H9 (cell line): ENCODE measurements at regions not wholly inside any gene's neighbourhood (a gene's known extent, or its start where the extent isn't known, plus 50 kb on each side); places are given as distances from the start of the nearest gene placed in this dataset.

Source experiments
- DNase-seq: peaks from one replicate; pipeline ENCODE4 v3.0.0-alpha.2; 2017
- H2AFZ ChIP-seq: one replicate; pipeline ENCODE4 v1.6.1; 2013; ENCODE audit warnings: mild to moderate bottlenecking, low read length, control low read depth, moderate library complexity
- H2AK5ac ChIP-seq: 2 replicates; pipeline ENCODE4 v1.6.1; 2013; ENCODE audit warnings: low read length, control low read depth, mixed read lengths; ENCODE audit not compliant: insufficient read length
- H2BK120ac ChIP-seq: one replicate; pipeline ENCODE4 v1.6.1; 2013; ENCODE audit warnings: low read depth, mild to moderate bottlenecking, low read length, control low read depth, inconsistent platforms; ENCODE audit not compliant: poor library complexity, severe bottlenecking
- H2BK12ac ChIP-seq: 2 replicates; pipeline ENCODE4 v1.6.1; 2013; ENCODE audit warnings: low read length, control low read depth, mixed read lengths, low read depth; ENCODE audit not compliant: insufficient read length
- H2BK15ac ChIP-seq: 2 replicates; pipeline ENCODE4 v1.6.1; 2013; ENCODE audit warnings: low read depth, low read length, control low read depth
- H2BK20ac ChIP-seq: one replicate; pipeline ENCODE4 v1.6.1; 2013; ENCODE audit warnings: low read depth, mild to moderate bottlenecking, low read length, control low read depth, inconsistent platforms; ENCODE audit not compliant: poor library complexity, severe bottlenecking
- H2BK5ac ChIP-seq: 2 replicates; pipeline ENCODE4 v1.6.1; 2013; ENCODE audit warnings: low read length, control low read depth, mixed read lengths; ENCODE audit not compliant: insufficient read length
- H3K14ac ChIP-seq: 2 replicates; pipeline ENCODE4 v1.6.1; 2013; ENCODE audit warnings: low read length, control low read depth; ENCODE audit not compliant: insufficient read depth
- H3K18ac ChIP-seq: 2 replicates; pipeline ENCODE4 v1.6.1; 2013; ENCODE audit warnings: low read depth, mild to moderate bottlenecking, mixed read lengths, low read length, control low read depth; ENCODE audit not compliant: insufficient read length
- H3K23ac ChIP-seq: 2 replicates; pipeline ENCODE4 v1.6.1; 2013; ENCODE audit warnings: low read length, control low read depth, mixed read lengths, low read depth; ENCODE audit not compliant: insufficient read length
- H3K23me2 ChIP-seq: 2 replicates; pipeline ENCODE4 v1.6.1; 2013; ENCODE audit warnings: low read depth, mild to moderate bottlenecking, mixed read lengths, low read length, control low read depth; ENCODE audit not compliant: insufficient read length, poor library complexity, severe bottlenecking
- H3K27ac ChIP-seq: 2 replicates; pipeline ENCODE4 v1.5.1; 2013; ENCODE audit warnings: low read length, control low read depth, mixed read lengths, low read depth; ENCODE audit not compliant: insufficient read length
- H3K27me3 ChIP-seq: 2 replicates; pipeline ENCODE4 v1.6.1; 2013; ENCODE audit warnings: low read length, control low read depth, inconsistent platforms; ENCODE audit not compliant: insufficient read depth
- H3K4ac ChIP-seq: 2 replicates; pipeline ENCODE4 v1.6.1; 2013; ENCODE audit warnings: low read depth, mild to moderate bottlenecking, control low read depth, inconsistent platforms, low read length, moderate library complexity
- H3K4me1 ChIP-seq: 2 replicates; pipeline ENCODE4 v1.6.1; 2013; ENCODE audit warnings: low read length, control low read depth, inconsistent platforms; ENCODE audit not compliant: insufficient read depth
- H3K4me2 ChIP-seq: 2 replicates; pipeline ENCODE4 v1.6.1; 2013; ENCODE audit warnings: low read length, control low read depth, mixed read lengths; ENCODE audit not compliant: insufficient read length, insufficient read depth
- H3K56ac ChIP-seq: 2 replicates; pipeline ENCODE4 v1.6.1; 2013; ENCODE audit warnings: low read depth, mild to moderate bottlenecking, mixed read lengths, low read length, control low read depth; ENCODE audit not compliant: insufficient read length
- H3K79me1 ChIP-seq: 2 replicates; pipeline ENCODE4 v1.6.1; 2013; ENCODE audit warnings: low read depth, mild to moderate bottlenecking, moderate library complexity, low read length, control low read depth, inconsistent platforms; ENCODE audit not compliant: insufficient read depth, poor library complexity, severe bottlenecking
- H3K79me2 ChIP-seq: 2 replicates; pipeline ENCODE4 v1.6.1; 2013; ENCODE audit warnings: low read length, control low read depth, inconsistent platforms; ENCODE audit not compliant: insufficient read depth
- H3K9ac ChIP-seq: 2 replicates; pipeline ENCODE4 v1.6.1; 2013; ENCODE audit warnings: low read length, control low read depth, mixed read lengths; ENCODE audit not compliant: insufficient read length; ENCODE audit errors: extremely low read depth
- H3K9me3 ChIP-seq: one replicate; pipeline ENCODE4 v1.6.1; 2013; ENCODE audit warnings: low read depth, low read length, inconsistent platforms; ENCODE audit not compliant: control insufficient read depth
- H3T11ph ChIP-seq: one replicate; pipeline ENCODE4 v1.6.1; 2013; ENCODE audit warnings: mild to moderate bottlenecking, low read length, control low read depth, inconsistent platforms
- H4K20me1 ChIP-seq: one replicate; pipeline ENCODE4 v1.6.1; 2013; ENCODE audit not compliant: control insufficient read depth, insufficient read length, insufficient read depth
- H4K5ac ChIP-seq: 2 replicates; pipeline ENCODE4 v1.6.1; 2013; ENCODE audit warnings: low read depth, mild to moderate bottlenecking, mixed read lengths, low read length, control low read depth; ENCODE audit not compliant: insufficient read length
- H4K8ac ChIP-seq: replicated peaks from 2 replicates; pipeline ENCODE4 v1.6.1; 2013; ENCODE audit warnings: low read length, control low read depth, mixed read lengths, low read depth; ENCODE audit not compliant: insufficient read length
- H4K91ac ChIP-seq: 2 replicates; pipeline ENCODE4 v1.6.1; 2013; ENCODE audit warnings: low read depth, mild to moderate bottlenecking, moderate library complexity, mixed read lengths, low read length, control low read depth; ENCODE audit not compliant: insufficient read length
- H3K27ac Mint-ChIP-seq, 3 experiments: 2 replicates in 2 of 3; 3 replicates in 1 of 3; pipeline ENCODE4 v1.8.0; 2020 to 2021; ENCODE audit warnings: mixed read lengths in 3 of 3, mild to moderate bottlenecking in 1 of 3, moderate library complexity in 1 of 3
- H3K27me3 Mint-ChIP-seq: 2 replicates; pipeline ENCODE4 v1.8.0; 2021; ENCODE audit warnings: low read depth, mild to moderate bottlenecking, moderate library complexity, mixed read lengths
- H3K36me3 Mint-ChIP-seq, 3 experiments: 2 replicates in 2 of 3; 3 replicates in 1 of 3; pipeline ENCODE4 v1.8.0; 2020 to 2021; ENCODE audit warnings: low read depth in 3 of 3, mixed read lengths in 3 of 3; ENCODE audit not compliant: insufficient read depth in 1 of 3
- H3K4me1 Mint-ChIP-seq, 2 experiments: 2 replicates each; pipeline ENCODE4 v1.8.0; 2020; ENCODE audit warnings: mixed read lengths in 2 of 2
- H3K4me3 Mint-ChIP-seq, 2 experiments: 2 replicates in 1 of 2; 3 replicates in 1 of 2; pipeline ENCODE4 v1.8.0; 2020 to 2021; ENCODE audit warnings: mild to moderate bottlenecking in 2 of 2, mixed read lengths in 2 of 2, moderate library complexity in 1 of 2
- H3K9me3 Mint-ChIP-seq, 2 experiments: 2 replicates in 1 of 2; 3 replicates in 1 of 2; pipeline ENCODE4 v1.8.0; 2020; ENCODE audit warnings: mild to moderate bottlenecking in 2 of 2, mixed read lengths in 2 of 2, moderate library complexity in 1 of 2
- WGBS: extraction: QIAGEN DNeasy Blood & Tissue Kit; methylation state at CpG from one replicate; pipeline ENCODE4 v1.1.7; 2013; ENCODE audit warnings: missing lambda C conversion rate, low lambda C conversion rate, mixed read lengths; ENCODE audit not compliant: insufficient read length; ENCODE audit errors: extremely low coverage; 5-methylcytosine and 5-hydroxymethylcytosine counted together
- TF ChIP-seq, protein P1 (sequence below): fragments of 200-600 bp; sonication (generic); conservative IDR thresholded peaks from 3 replicates; pipeline ENCODE4 v1.8.0; 2021; ENCODE audit warnings: antibody characterized with exemption, mild to moderate bottlenecking

DNA sequence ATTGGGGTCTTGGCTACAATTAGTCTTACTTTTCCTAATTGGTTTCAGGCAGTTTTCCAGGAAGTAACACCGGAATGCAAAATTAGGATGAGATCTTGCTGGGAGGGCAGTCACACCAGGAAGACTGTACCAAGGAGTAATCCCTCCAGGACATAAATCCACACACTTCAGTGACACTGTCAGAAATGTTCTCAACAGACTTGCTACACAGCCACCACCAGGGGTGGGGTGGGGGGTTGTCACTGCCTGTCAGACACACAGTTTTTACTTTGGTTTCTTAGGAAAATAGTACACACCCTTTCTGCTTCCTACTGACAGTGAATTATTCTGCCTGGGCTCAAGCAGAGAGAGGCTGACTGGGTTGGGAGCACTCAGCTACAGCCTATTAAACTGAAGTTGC, 102.9 kb upstream of the CCDC196 start:
- Histone ChIP-seq H3K9me3 (no peaks in the 10 kb centered on the region), H2BK5ac (no peak overlapping the region), H4K91ac (no peak overlapping the region), H3K27ac (no peak overlapping the region), H3K4me1 (peaks cover 7% of the 10 kb centered on the region; the same call in 1 of the 2 replicates), H3T11ph (no peak overlapping the region), H3K27me3 (no peaks in the 10 kb centered on the region), H4K20me1 (no peaks in the 10 kb centered on the region), H3K18ac (no peak overlapping the region), H2AK5ac (no peak overlapping the region), H2BK120ac (no peak overlapping the region), H4K8ac (no peak overlapping the region), H3K4ac (no peak overlapping the region), H3K23ac (no peak overlapping the region), H2BK20ac (no peak overlapping the region), H3K79me1 (no peaks in the 10 kb centered on the region), H4K5ac (no peak overlapping the region), H3K23me2 (no peaks in the 10 kb centered on the region), H2BK12ac (no peak overlapping the region), H3K56ac (no peak overlapping the region), H3K14ac (no peak overlapping the region), H3K4me2 (no peak overlapping the region), H2AFZ (no peak overlapping the region), H2BK15ac (no peak overlapping the region), H3K9ac (no peak overlapping the region), H3K79me2 (no peaks in the 10 kb centered on the region)
- H3K4me3 Mint-ChIP-seq, result no peak overlapping the region
- H3K9me3 Mint-ChIP-seq, result no peaks in the 10 kb centered on the region
- H3K36me3 Mint-ChIP-seq, result no peaks in the 10 kb centered on the region
- H3K27ac Mint-ChIP-seq, result peak overlapping the region in 1 of 3 experiments; percentile 48; a peak in 2 of 7 replicates
- no peak for DNase-seq
- H3K27me3 Mint-ChIP-seq, result no peaks in the 10 kb centered on the region
- peaks cover 27 to 30% of the 10 kb centered on the region in 2 experiments for H3K4me1 Mint-ChIP-seq
- WGBS, result no CpG with 5 or more reads among the region's 1 CpG
- TF ChIP-seq, protein P1, sequence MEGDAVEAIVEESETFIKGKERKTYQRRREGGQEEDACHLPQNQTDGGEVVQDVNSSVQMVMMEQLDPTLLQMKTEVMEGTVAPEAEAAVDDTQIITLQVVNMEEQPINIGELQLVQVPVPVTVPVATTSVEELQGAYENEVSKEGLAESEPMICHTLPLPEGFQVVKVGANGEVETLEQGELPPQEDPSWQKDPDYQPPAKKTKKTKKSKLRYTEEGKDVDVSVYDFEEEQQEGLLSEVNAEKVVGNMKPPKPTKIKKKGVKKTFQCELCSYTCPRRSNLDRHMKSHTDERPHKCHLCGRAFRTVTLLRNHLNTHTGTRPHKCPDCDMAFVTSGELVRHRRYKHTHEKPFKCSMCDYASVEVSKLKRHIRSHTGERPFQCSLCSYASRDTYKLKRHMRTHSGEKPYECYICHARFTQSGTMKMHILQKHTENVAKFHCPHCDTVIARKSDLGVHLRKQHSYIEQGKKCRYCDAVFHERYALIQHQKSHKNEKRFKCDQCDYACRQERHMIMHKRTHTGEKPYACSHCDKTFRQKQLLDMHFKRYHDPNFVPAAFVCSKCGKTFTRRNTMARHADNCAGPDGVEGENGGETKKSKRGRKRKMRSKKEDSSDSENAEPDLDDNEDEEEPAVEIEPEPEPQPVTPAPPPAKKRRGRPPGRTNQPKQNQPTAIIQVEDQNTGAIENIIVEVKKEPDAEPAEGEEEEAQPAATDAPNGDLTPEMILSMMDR, result no peak
